ENCODE measurements at regions not wholly inside any gene's neighbourhood (a gene's known extent, or its start where the extent isn't known, plus 50 kb on each side); places are given as distances from the start of the nearest gene placed in this dataset.

- H3K4me3 ChIP-seq (ENCODE audit: control insufficient read depth in 2 of 3, extremely low read depth in 1 of 3, insufficient read depth in 2 of 3, low read depth in 1 of 3, low read length in 3 of 3) = no peak overlapping the region
- H3K9me1 ChIP-seq (ENCODE audit: control insufficient read depth, extremely low read depth, insufficient read depth, low read length) = no peaks in the 10 kb centered on the region
- no peaks in the 10 kb centered on the region for H3K36me3 ChIP-seq (ENCODE audit: control insufficient read depth in 2 of 2, extremely low read depth in 1 of 2, insufficient read depth in 2 of 2, low read length in 2 of 2)
- H3K4me1 ChIP-seq (ENCODE audit: control insufficient read depth, extremely low read depth, insufficient read depth, low read length) = no peaks in the 10 kb centered on the region
- H3K27ac ChIP-seq (ENCODE audit: control insufficient read depth, insufficient read depth, low read length) = no peak overlapping the region
- TF ChIP-seq CTCF (optimal IDR thresholded peaks at IDR 0.05 in 1 of 3, IDR thresholded peaks at IDR 0.05 in 1 of 3, conservative IDR thresholded peaks at IDR 0.05 in 1 of 3; ENCODE audit: extremely low read depth in 1 of 3, insufficient read depth in 2 of 3, low read length in 3 of 3) (no peak), EZH2 (IDR thresholded peaks at IDR 0.05; ENCODE audit: low read length) (no peak)
- H3K27me3 ChIP-seq (ENCODE audit: control insufficient read depth, extremely low read depth, insufficient read depth, low read length) = peaks cover 6% of the 10 kb centered on the region
- H4K20me1 ChIP-seq (ENCODE audit: control insufficient read depth, extremely low read depth, insufficient read depth, low read length) = no peaks in the 10 kb centered on the region
- H2AFZ ChIP-seq (ENCODE audit: control insufficient read depth, low read length) = no peak overlapping the region
- H3K9ac ChIP-seq (ENCODE audit: control insufficient read depth, extremely low read depth, insufficient read depth, low read length) = no peak overlapping the region
- no peak for FAIRE-seq
- H3K9me3 ChIP-seq (ENCODE audit: control insufficient read depth, low read depth, low read length) = no peaks in the 10 kb centered on the region
- no peaks in the 10 kb centered on the region for H3K79me2 ChIP-seq (ENCODE audit: control insufficient read depth, insufficient read depth, low read length)
- dilution Hi-C loops (cut with MboI; ENCODE audit: extremely low pct_ligation_motif_present, low sequenced_read_pairs) = no loop called here
- no peak for DNase-seq (ENCODE audit: low read depth, low spot score)
- no peak overlapping the region for H3K4me2 ChIP-seq (ENCODE audit: control insufficient read depth, extremely low read depth, insufficient read depth, low read depth, low read length)
These were observed 55.9 kb upstream of the JAK1 start for GRCh38 chr1:65022216-65022615.

GRCh38 chr1:65025794-65026193, 59.4 kb upstream of the JAK1 start:
- no peak for FAIRE-seq
- no peaks in the 10 kb centered on the region for H3K9me3 ChIP-seq (ENCODE audit: control insufficient read depth, low read depth, low read length)
- no peak overlapping the region for H3K4me3 ChIP-seq (ENCODE audit: control insufficient read depth in 2 of 3, extremely low read depth in 1 of 3, insufficient read depth in 2 of 3, low read depth in 1 of 3, low read length in 3 of 3)
- dilution Hi-C loops (cut with MboI; ENCODE audit: extremely low pct_ligation_motif_present, low sequenced_read_pairs) = no loop called here
- no peaks in the 10 kb centered on the region for H3K36me3 ChIP-seq (ENCODE audit: control insufficient read depth in 2 of 2, extremely low read depth in 1 of 2, insufficient read depth in 2 of 2, low read length in 2 of 2)
- H3K4me1 ChIP-seq (ENCODE audit: control insufficient read depth, extremely low read depth, insufficient read depth, low read length) = peaks cover 3% of the 10 kb centered on the region
- peaks cover 6% of the 10 kb centered on the region for H3K27me3 ChIP-seq (ENCODE audit: control insufficient read depth, extremely low read depth, insufficient read depth, low read length)
- H2AFZ ChIP-seq (ENCODE audit: control insufficient read depth, low read length) = no peak overlapping the region
- no peaks in the 10 kb centered on the region for H4K20me1 ChIP-seq (ENCODE audit: control insufficient read depth, extremely low read depth, insufficient read depth, low read length)
- DNase-seq (ENCODE audit: low read depth, low spot score) = no peak
- no peaks in the 10 kb centered on the region for H3K79me2 ChIP-seq (ENCODE audit: control insufficient read depth, insufficient read depth, low read length)
- H3K27ac ChIP-seq (ENCODE audit: control insufficient read depth, insufficient read depth, low read length) = no peak overlapping the region
- H3K4me2 ChIP-seq (ENCODE audit: control insufficient read depth, extremely low read depth, insufficient read depth, low read depth, low read length) = no peak overlapping the region
- no peak overlapping the region for H3K9ac ChIP-seq (ENCODE audit: control insufficient read depth, extremely low read depth, insufficient read depth, low read length)
- TF ChIP-seq EZH2 (IDR thresholded peaks at IDR 0.05; ENCODE audit: low read length) (no peak), CTCF (optimal IDR thresholded peaks at IDR 0.05 in 1 of 3, IDR thresholded peaks at IDR 0.05 in 1 of 3, conservative IDR thresholded peaks at IDR 0.05 in 1 of 3; ENCODE audit: extremely low read depth in 1 of 3, insufficient read depth in 2 of 3, low read length in 3 of 3) (no peak)
- no peaks in the 10 kb centered on the region for H3K9me1 ChIP-seq (ENCODE audit: control insufficient read depth, extremely low read depth, insufficient read depth, low read length)

Measured in keratinocyte (primary cell).